H1 (cell line): ENCODE measurements at regions not wholly inside any gene's neighbourhood (a gene's known extent, or its start where the extent isn't known, plus 50 kb on each side); places are given as distances from the start of the nearest gene placed in this dataset.

Experiments used
- CTCF ChIA-PET: fragments of 300-600 bp; sonication (Branson Sonifier 250); formaldehyde crosslinking; loops from one replicate; lab custom pipeline; 2021; ENCODE audit not compliant: partially characterized antibody; lab: Charles Lee
- POLR2A ChIA-PET: fragments of 300-600 bp; sonication (Branson Sonifier 250); formaldehyde crosslinking; loops from one replicate; lab custom pipeline; 2021; ENCODE audit warnings: inconsistent platforms; ENCODE audit not compliant: partially characterized antibody; lab: Charles Lee
- DNase-seq, 2 experiments: peaks; one replicate each; pipeline versions ENCODE4 v3.0.0 to v3.0.0-alpha.2; 2010 to 2022; ENCODE audit warnings: low spot score in 2 of 2, low read depth in 1 of 2, mixed read lengths in 1 of 2
- FAIRE-seq: peaks from 2 replicates; lab custom pipeline; 2011; peaks lifted over from hg19 to GRCh38; lab: Jason Lieb, UNC
- H2AFZ ChIP-seq: 2 replicates; pipeline ENCODE4 v1.8.1; 2012; ENCODE audit warnings: low read length, inconsistent platforms
- H2AK5ac ChIP-seq: 2 replicates; pipeline ENCODE4 v1.6.1; 2013; ENCODE audit warnings: low read depth, low read length
- H2BK120ac ChIP-seq: replicated peaks from 2 replicates; pipeline ENCODE3; 2013; ENCODE audit warnings: low read depth, low read length, inconsistent platforms
- H2BK12ac ChIP-seq: 2 replicates; pipeline ENCODE4 v1.6.1; 2013; ENCODE audit warnings: low read depth, low read length
- H2BK15ac ChIP-seq: 2 replicates; pipeline ENCODE4 v1.6.1; 2013; ENCODE audit warnings: low read length
- H2BK20ac ChIP-seq: 2 replicates; pipeline ENCODE4 v1.6.1; 2013; ENCODE audit warnings: low read length
- H2BK5ac ChIP-seq: 2 replicates; pipeline ENCODE4 v1.6.1; 2013; ENCODE audit warnings: low read depth, low read length
- H3K14ac ChIP-seq: 2 replicates; pipeline ENCODE4 v1.6.1; 2013; ENCODE audit warnings: inconsistent platforms; ENCODE audit not compliant: insufficient read length
- H3K18ac ChIP-seq: 2 replicates; pipeline ENCODE4 v1.6.1; 2013; ENCODE audit warnings: low read length; ENCODE audit errors: extremely low read depth
- H3K23ac ChIP-seq: 2 replicates; pipeline ENCODE4 v1.6.1; 2013; ENCODE audit warnings: inconsistent platforms; ENCODE audit not compliant: insufficient read length
- H3K23me2 ChIP-seq: 2 replicates; pipeline ENCODE4 v1.6.1; 2013; ENCODE audit warnings: low read depth, low read length
- H3K27ac ChIP-seq: 2 replicates; pipeline ENCODE4 v1.6.1; 2011; ENCODE audit warnings: low read depth, low read length, inconsistent platforms
- H3K27me3 ChIP-seq, 4 experiments: replicated peaks in 1 of 4; 1 replicate in 1 of 4; 2 replicates in 3 of 4; pipeline versions ENCODE4 v1.6.1 to v1.8.1; 2011 to 2013; ENCODE audit warnings: low read length in 3 of 4, mild to moderate bottlenecking in 3 of 4, inconsistent platforms in 2 of 4, mixed read lengths in 2 of 4, moderate library complexity in 1 of 4; ENCODE audit not compliant: control insufficient read depth in 3 of 4, insufficient read depth in 3 of 4; ENCODE audit errors: extremely low read depth in 1 of 4
- H3K36me3 ChIP-seq, 4 experiments: 2 replicates each; pipeline versions ENCODE4 v1.6.1 to v1.8.1; 2011 to 2013; ENCODE audit warnings: mild to moderate bottlenecking in 4 of 4, low read length in 3 of 4, moderate library complexity in 2 of 4, control low read depth in 1 of 4, inconsistent platforms in 1 of 4; ENCODE audit not compliant: insufficient read depth in 4 of 4, control insufficient read depth in 2 of 4
- H3K4ac ChIP-seq: replicated peaks from 2 replicates; pipeline ENCODE3; 2013; ENCODE audit warnings: low read length, low read depth, mixed read lengths, inconsistent platforms; ENCODE audit not compliant: insufficient read length
- H3K4me1 ChIP-seq, 4 experiments: replicated peaks in 1 of 4; 1 replicate in 1 of 4; 2 replicates in 3 of 4; pipeline versions ENCODE4 v1.6.1 to v1.8.1; 2011 to 2013; ENCODE audit warnings: low read length in 3 of 4, inconsistent platforms in 2 of 4, mixed read lengths in 1 of 4; ENCODE audit not compliant: insufficient read depth in 4 of 4, control insufficient read depth in 3 of 4
- H3K4me2 ChIP-seq, 2 experiments: 2 replicates each; pipeline versions ENCODE4 v1.6.1 to v1.8.1; 2011 to 2013; ENCODE audit warnings: low read depth in 2 of 2, low read length in 2 of 2, control low read depth in 1 of 2, inconsistent platforms in 1 of 2, mild to moderate bottlenecking in 1 of 2; ENCODE audit not compliant: insufficient read depth in 1 of 2
- H3K4me3 ChIP-seq, 4 experiments: fragments of 200-600, 300-600 bp in 1 of 4; sonication (generic), shearing (Covaris generic), sonication (Bioruptor Twin) in 1 of 4; 2 replicates each; pipeline versions ENCODE4 v1.5.1 to v1.8.1; 2011 to 2016; ENCODE audit warnings: low read length in 4 of 4, low read depth in 3 of 4, control low read depth in 2 of 4, inconsistent platforms in 2 of 4, mild to moderate bottlenecking in 2 of 4, mixed read lengths in 1 of 4, moderate library complexity in 1 of 4; ENCODE audit not compliant: insufficient read depth in 2 of 4; ENCODE audit errors: extremely low read depth in 1 of 4
- H3K56ac ChIP-seq: replicated peaks from 2 replicates; pipeline ENCODE3; 2013; ENCODE audit warnings: low read depth, mild to moderate bottlenecking, mixed read lengths, low read length, inconsistent platforms; ENCODE audit not compliant: insufficient read length
- H3K79me1 ChIP-seq: 2 replicates; pipeline ENCODE4 v1.6.1; 2013; ENCODE audit warnings: low read depth, low read length, control low read depth
- H3K79me2 ChIP-seq, 2 experiments: 2 replicates each; pipeline versions ENCODE4 v1.6.1 to v1.8.1; 2012 to 2013; ENCODE audit warnings: low read length in 2 of 2, mild to moderate bottlenecking in 2 of 2, inconsistent platforms in 1 of 2; ENCODE audit not compliant: insufficient read depth in 2 of 2, control insufficient read depth in 1 of 2
- H3K9ac ChIP-seq, 4 experiments: replicated peaks in 1 of 4; 1 replicate in 1 of 4; 2 replicates in 3 of 4; pipeline versions ENCODE4 v1.6.1 to v1.8.1; 2011 to 2013; ENCODE audit warnings: low read depth in 3 of 4, low read length in 3 of 4, control low read depth in 2 of 4, mild to moderate bottlenecking in 2 of 4, moderate library complexity in 2 of 4, inconsistent platforms in 1 of 4; ENCODE audit errors: extremely low read depth in 1 of 4
- H3K9me3 ChIP-seq, 2 experiments: 2 replicates each; pipeline versions ENCODE4 v1.6.1 to v1.8.1; 2012 to 2013; ENCODE audit warnings: mild to moderate bottlenecking in 2 of 2, moderate library complexity in 2 of 2, control low read depth in 1 of 2, inconsistent platforms in 1 of 2, low read depth in 1 of 2, low read length in 1 of 2, mixed read lengths in 1 of 2; ENCODE audit not compliant: insufficient read depth in 2 of 2
- H4K20me1 ChIP-seq, 2 experiments: replicated peaks in 1 of 2; 2 replicates each; pipeline versions ENCODE3 to v1.8.1; 2011 to 2013; ENCODE audit warnings: inconsistent platforms in 2 of 2, low read length in 2 of 2, mild to moderate bottlenecking in 1 of 2; ENCODE audit not compliant: insufficient read depth in 2 of 2, control insufficient read depth in 1 of 2
- H4K5ac ChIP-seq: 2 replicates; pipeline ENCODE4 v1.6.1; 2013; ENCODE audit warnings: low read length, low read depth, mixed read lengths, inconsistent platforms; ENCODE audit not compliant: insufficient read length
- H4K8ac ChIP-seq: 2 replicates; pipeline ENCODE4 v1.8.0; 2013; ENCODE audit warnings: mild to moderate bottlenecking, moderate library complexity, low read length, inconsistent platforms; ENCODE audit not compliant: insufficient read depth; ENCODE audit errors: extremely low read depth
- H4K91ac ChIP-seq: replicated peaks from 2 replicates; pipeline ENCODE3; 2013; ENCODE audit warnings: low read length, mixed read lengths, inconsistent platforms; ENCODE audit not compliant: insufficient read length
- BRCA1 ChIP-seq: IDR thresholded peaks from 2 replicates; pipeline ENCODE4 v1.6.1; 2012; ENCODE audit warnings: low read depth, low read length, improper control_type of control experiment
- KDM4A ChIP-seq: IDR thresholded peaks from one replicate; pipeline ENCODE4 v1.7.1; 2012; ENCODE audit warnings: low read depth, mild to moderate bottlenecking, moderate library complexity, low read length, inconsistent platforms; ENCODE audit not compliant: severe bottlenecking
- RBBP5 ChIP-seq: IDR thresholded peaks from 2 replicates; pipeline ENCODE4 v1.7.1; 2012; ENCODE audit warnings: low read depth, mild to moderate bottlenecking, inconsistent platforms, low read length, moderate library complexity, borderline replicate concordance
- SIN3A ChIP-seq, 2 experiments: IDR thresholded peaks in 1 of 2; conservative IDR thresholded peaks in 1 of 2; 2 replicates each; pipeline ENCODE4 v1.6.1; 2011 to 2012; ENCODE audit warnings: low read length in 2 of 2, improper control_type of control experiment in 1 of 2, low read depth in 1 of 2, mild to moderate bottlenecking in 1 of 2
- TCF12 ChIP-seq: IDR thresholded peaks from 2 replicates; pipeline ENCODE4 v1.6.1; 2011; ENCODE audit warnings: low read depth, mild to moderate bottlenecking, low read length
- WGBS, 2 experiments: shearing (Covaris generic) in 1 of 2; methylation state at CpG; one replicate each; pipeline versions ENCODE4 v1.1.6 to v1.1.7; 2013 to 2015; ENCODE audit warnings: low lambda C conversion rate in 2 of 2, mixed read lengths in 2 of 2, inconsistent platforms in 1 of 2, low coverage in 1 of 2, missing lambda C conversion rate in 1 of 2; ENCODE audit not compliant: insufficient replicate concordance in 2 of 2, insufficient coverage in 1 of 2, insufficient read length in 1 of 2; ENCODE audit errors: extremely low coverage in 1 of 2, missing lambda C conversion rate in 1 of 2; 5-methylcytosine and 5-hydroxymethylcytosine counted together

DNA sequence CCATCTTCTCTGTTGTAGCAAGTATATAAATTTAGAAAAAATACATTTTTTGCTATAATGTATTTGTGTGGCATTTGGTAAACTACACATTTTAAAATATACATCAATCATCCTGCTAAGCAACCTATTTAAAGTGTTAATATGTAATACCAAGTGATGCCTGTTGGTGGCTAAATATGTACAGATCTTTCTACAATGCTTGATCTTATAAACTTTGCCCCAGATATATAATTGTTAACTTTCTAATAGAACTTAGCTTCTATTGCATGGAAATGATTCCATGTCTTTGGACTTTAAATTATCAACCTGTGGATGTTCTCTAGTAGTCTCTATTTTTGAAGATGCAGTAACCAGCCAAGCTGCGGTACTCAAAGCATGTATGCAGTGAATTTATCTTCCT lies 1260.4 kb upstream of the RAG2 start:
- Histone ChIP-seq H4K20me1 (no peaks in the 10 kb centered on the region), H3K4me1 (no peaks in the 10 kb centered on the region), H3K4ac (no peak overlapping the region), H4K91ac (no peak overlapping the region), H2BK12ac (no peak overlapping the region), H3K14ac (no peak overlapping the region), H3K18ac (no peak overlapping the region), H3K23ac (no peak overlapping the region), H2BK120ac (no peak overlapping the region), H3K79me1 (no peaks in the 10 kb centered on the region), H2BK15ac (no peak overlapping the region), H2AK5ac (no peak overlapping the region), H4K8ac (no peak overlapping the region), H3K27ac (no peak overlapping the region), H3K9me3 (no peaks in the 10 kb centered on the region), H3K9ac (no peak overlapping the region), H2AFZ (no peak overlapping the region), H3K4me3 (no peak overlapping the region), H2BK5ac (no peak overlapping the region), H3K23me2 (no peaks in the 10 kb centered on the region), H3K56ac (no peak overlapping the region), H3K36me3 (no peaks in the 10 kb centered on the region; a peak in 1 of 8 replicates), H3K27me3 (no peaks in the 10 kb centered on the region), H3K4me2 (no peak overlapping the region), H3K79me2 (no peaks in the 10 kb centered on the region), H4K5ac (no peak overlapping the region)
- DNase-seq (no peak), FAIRE-seq (no peak)
- ChIA-PET CTCF (interaction anchor here (1.1 to 1.2 kb wide), 2 partner anchors 30 to 35 kb away, joined by 3 to 4 read pairs; no protein-coding TSS in a partner anchor), POLR2A (no interaction called here)
- 100% methylated on average over 1 of the region's 1 CpG; no CpG with 5 or more reads in 1 of the 2 experiments for WGBS, 2 experiments
- TF ChIP-seq RBBP5 (no peak), BRCA1 (no peak), KDM4A (no peak), SIN3A (conservative IDR thresholded peaks at IDR 0.05 in 1 of 2, IDR thresholded peaks at IDR 0.05 in 1 of 2; ENCODE audit: low read depth in 1 of 2, low read length in 2 of 2) (no peak), TCF12 (no peak)
- TF ChIP-seq, all 59 proteins: peak for 0
- H2BK20ac ChIP-seq, result no peak overlapping the region
